Pulmonary artery endothelial cell (primary cell): ENCODE measurements at regions not wholly inside any gene's neighbourhood (a gene's known extent, or its start where the extent isn't known, plus 50 kb on each side); places are given as distances from the start of the nearest gene placed in this dataset.
"Not testable (repeated sequence)": the region's sequence is repeated elsewhere in the genome, so short reads cannot be mapped to it uniquely, and the experiment has no call there.

Experiments
- DNase-seq: peaks from one replicate; pipeline ENCODE4 v3.0.0-alpha.2; 2011; ENCODE audit warnings: low read depth, low spot score

DNA sequence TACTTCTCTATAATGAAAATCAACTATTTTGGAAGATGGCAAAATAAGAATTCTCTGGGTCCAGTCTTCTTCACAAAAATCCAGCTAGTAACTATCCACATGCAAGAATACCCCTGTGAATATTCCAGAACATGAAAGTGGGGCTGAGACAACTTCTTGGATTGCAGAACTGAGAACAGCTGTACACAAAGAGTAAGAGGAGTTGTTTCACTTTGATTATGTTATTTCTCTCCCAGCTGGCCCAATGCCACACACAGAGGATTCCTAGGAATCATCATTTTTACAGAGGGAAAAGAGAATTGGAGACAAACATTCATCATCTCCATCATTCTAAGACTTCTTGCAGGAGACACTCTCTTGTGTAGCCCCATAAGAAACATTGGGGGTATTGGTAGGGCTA, 782.2 kb upstream of the LCORL start:
- DNase-seq = no peak

- no peak for DNase-seq
Measured at GRCh38 chr4:18798123-18798522, 776.6 kb upstream of the LCORL start.

DNA sequence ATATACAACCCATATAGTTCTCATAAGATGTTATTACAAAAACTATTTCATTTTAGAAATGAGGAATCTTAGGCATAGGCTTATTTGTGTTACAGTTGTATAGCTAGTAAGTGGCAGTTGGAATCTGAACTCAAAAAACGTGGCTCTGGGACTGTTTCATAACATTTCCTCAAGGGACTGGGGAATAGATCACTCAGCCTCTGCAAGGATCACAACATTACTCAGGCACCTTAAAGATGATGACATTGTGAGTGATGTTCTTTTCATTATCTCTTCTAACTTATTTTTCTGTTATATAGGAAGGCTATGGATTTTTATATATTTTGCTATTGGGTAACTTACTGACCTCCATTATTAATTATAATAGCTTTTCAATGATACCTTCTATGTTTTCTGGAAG, 774.2 kb upstream of the LCORL start:
- no peak for DNase-seq

DNA sequence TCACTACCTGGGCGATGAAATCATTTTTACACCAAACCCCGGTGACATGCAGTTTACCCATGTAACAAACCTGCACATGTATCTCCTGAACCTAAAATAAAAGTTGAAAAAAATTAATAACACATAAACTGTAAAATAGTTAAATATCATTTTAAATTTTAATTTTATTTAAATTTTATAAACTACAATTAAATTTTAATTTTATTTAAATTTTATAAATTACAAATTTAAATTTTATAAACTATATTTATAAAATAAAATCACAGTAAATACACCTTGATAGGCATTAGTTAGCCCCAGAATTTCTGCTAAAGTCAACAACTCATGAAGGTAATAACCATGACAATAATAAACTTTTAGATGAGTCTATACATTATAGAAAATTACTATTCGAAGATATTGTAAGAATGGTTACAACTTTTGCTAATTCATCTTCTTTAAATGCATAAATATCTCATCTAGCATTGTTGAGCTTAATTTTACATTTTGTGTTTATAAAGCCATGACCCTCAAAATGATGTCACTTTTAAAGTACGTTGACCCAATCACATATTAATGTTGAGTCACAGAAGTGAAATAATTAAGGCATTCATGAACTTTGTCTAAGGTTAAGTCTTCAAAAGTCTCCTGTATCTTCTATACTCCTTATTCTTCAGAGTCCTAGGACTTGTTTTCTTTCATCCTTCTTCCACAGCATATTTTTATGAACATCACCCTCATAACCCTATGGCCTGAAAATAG, 755.8 kb upstream of the LCORL start:
- DNase-seq = no peak

DNA sequence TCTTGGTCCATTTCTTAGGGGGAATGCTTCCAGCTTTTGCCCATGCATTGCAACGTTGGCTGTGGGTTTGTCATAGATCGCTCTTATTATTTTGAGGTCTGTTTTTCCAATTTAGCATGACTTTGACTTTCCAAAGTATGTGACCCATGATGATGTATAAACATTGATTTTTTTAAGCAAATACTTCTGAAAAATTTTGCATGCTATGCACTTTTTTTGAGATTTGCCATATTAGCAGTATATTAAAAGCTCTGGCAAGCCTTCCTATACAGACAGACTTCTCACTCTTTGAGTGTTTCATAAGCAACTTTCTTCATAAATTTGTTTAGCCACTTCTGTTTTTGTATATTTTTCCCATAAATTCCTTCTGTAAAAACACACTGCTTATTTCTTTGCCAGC, 746.4 kb upstream of the LCORL start:
- no peak for DNase-seq

DNA sequence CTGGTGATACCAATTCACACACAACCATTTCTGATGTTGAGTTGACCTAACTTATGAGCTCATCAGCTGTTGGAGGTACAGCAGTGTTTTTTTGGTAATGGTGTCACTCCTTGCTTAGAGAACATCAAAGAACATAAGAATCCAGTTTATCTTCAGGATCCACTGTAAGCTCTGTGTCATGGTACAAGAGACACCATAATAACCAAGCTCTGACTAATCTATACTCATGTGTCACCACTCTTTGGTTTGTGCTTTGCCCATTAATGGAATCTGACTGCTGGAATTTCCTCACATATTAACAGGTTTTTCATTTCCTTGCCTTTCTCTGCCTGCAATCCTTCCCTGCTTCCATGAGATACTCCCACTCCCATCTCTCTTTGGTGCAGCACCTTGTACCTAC, 735.1 kb upstream of the LCORL start:
- no peak for DNase-seq

GRCh38 chr4:18754180-18754579, 732.6 kb upstream of the LCORL start:
- no peak for DNase-seq

DNA sequence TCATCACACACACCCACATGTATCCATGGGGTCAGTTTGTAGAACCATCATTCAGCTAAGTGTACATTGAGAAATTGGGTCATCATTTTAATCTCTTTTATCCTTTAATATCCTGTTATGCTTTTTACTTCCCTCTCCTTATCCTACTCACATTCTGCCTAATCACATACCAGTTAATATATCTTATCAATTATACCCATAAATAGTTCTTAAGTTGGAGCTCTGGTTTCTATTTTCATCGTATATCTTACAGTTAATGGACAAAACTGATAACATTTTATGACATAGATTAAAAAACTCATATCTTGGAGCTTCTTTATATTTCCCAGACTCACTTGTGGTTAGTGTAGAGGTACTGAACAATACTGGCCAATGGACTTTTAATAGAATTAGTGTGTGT, 729.5 kb upstream of the LCORL start:
- no peak for DNase-seq

DNA sequence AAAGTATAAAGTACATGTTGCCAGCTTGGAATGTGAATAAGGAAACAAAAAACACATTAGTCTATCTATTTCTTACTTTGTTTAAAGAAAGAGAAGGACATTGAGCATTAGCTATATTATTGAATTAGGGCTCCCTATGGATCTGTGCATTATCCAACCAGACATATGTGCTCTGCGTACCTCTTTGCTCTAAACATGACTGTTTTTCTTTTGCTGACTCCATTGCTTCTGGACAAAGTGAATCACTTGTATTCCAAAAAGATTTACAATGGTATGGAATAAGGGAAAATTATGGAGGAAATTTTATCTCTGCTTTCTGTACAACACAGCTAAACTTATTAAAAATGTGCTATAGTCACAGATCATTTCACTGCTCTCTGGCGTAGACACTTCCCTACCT, 727.8 kb upstream of the LCORL start:
- no peak for DNase-seq

GRCh38 chr4:18736551-18736950, 715.0 kb upstream of the LCORL start:
- DNase-seq = no peak

GRCh38 chr4:18735740-18736268, 714.2 kb upstream of the LCORL start:
- DNase-seq = no peak

DNA sequence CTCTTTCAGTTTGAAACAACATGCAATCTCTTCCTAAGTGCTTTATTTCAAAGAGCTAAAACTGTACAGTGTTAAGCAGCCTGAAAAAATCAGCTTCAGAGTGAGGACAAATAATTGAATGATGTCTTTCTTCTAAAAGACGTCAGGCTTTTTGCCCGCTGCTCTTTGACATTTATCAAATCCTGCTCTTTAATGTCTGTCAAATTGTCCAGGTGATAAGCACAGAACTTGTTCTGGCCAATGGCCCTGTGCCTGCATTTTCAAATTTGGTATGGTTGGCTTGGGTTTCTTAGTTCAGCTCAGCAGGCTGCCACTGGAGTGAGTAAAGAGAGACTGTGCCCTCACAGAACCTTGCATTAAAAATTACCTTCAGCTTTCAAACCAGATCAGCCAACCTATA, 712.9 kb upstream of the LCORL start:
- DNase-seq = no peak

GRCh38 chr4:18733961-18734360, 712.4 kb upstream of the LCORL start:
- DNase-seq = no peak

DNA sequence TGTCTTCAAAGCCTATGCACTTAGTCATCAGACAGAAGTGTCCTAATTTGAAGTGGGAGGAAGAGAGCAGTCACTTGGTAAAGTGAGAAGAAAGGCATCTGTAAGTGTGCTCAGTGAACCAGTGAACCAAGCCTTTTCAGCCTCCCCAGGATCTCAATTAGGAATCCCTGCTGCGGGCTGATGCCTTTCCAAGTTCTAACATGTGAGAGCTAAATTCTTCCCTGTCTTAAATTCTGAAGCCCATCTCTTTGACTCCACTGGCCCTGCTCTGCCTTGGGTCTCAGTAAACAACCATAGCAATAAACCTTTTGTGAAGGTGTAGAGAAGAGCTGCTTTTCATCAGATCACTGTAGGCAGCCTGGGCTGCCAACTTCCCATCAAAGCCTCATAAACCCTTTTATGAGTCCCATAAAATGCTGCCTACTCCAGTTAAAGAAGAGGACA, 701.2 kb upstream of the LCORL start:
- no peak for DNase-seq

DNA sequence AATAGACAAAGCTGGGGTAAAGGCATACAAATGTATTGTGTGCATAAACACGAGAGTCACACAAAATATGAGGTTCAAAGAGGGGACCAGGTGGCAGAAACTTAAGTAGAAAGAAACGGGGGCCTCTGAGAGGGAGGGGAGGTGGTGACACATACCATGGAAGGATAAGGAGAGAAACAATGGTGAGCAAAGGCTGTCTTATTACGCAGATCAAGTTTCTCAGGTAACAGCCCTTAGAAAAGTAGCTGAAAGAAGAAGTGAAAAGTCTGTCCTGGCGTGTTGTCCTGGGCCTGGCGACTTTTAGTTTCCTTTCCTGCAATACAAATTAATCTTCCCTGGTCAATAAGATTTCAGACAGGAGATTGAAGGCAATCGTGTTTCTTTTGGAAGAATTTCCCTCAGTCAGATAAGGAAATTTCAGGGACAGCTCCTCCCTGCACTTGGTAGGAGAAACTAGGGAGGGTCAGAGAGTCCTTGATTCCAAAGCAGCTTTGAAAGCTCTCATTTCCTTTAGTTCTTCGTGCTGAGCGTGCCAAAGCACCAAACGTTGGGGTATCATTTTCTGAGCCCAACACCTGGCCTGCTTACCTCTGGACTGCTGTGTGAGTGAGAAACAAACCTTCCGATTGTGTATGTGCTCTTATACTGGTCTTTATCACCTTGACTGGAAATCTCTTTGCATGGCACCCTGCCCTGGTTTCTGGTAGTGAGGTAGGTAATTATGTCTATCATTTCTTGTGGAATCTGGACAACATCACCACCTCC, 676.7 kb upstream of the LCORL start:
- DNase-seq = no peak

- no peak for DNase-seq
Measured at GRCh38 chr4:18695733-18696527, 674.4 kb upstream of the LCORL start.

DNA sequence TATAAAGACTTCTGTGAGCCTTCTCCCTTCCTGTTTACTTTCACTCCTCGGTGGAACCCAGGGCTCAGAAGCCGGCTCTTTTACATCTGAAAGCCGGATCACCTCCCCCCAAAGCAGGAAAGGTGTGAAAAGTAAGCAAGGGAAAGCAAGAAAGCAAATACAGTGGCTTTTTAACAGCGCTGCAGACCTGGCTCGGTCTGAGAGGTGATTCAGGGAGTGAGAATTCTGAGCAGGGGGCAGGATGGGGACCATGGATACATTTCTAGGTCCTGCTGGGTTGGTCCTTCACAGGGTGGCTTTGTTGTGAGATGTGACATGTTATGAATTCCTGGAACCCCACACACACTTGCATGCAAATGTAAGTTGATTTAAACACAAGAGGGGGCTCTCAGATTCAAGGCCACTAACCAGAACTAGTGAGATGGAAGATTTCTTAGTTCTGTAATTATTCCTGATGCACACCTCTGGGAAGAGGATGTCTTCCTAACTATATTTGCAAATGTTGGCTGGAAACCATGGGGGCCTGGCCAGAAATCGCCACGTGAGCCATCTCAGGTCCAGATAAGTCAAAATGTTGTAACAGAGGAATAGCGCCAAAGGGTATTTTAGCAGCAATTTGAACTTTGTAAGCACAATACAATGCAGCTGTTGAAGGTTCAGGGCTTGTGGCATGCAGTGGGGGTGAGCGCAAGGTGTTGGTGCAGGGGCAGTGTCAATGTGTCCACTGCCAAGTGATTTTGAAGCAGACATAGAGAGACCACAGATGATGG, 670.1 kb upstream of the LCORL start:
- no peak for DNase-seq

- DNase-seq = no peak
Measured at GRCh38 chr4:18690291-18690955, 668.9 kb upstream of the LCORL start.

DNA sequence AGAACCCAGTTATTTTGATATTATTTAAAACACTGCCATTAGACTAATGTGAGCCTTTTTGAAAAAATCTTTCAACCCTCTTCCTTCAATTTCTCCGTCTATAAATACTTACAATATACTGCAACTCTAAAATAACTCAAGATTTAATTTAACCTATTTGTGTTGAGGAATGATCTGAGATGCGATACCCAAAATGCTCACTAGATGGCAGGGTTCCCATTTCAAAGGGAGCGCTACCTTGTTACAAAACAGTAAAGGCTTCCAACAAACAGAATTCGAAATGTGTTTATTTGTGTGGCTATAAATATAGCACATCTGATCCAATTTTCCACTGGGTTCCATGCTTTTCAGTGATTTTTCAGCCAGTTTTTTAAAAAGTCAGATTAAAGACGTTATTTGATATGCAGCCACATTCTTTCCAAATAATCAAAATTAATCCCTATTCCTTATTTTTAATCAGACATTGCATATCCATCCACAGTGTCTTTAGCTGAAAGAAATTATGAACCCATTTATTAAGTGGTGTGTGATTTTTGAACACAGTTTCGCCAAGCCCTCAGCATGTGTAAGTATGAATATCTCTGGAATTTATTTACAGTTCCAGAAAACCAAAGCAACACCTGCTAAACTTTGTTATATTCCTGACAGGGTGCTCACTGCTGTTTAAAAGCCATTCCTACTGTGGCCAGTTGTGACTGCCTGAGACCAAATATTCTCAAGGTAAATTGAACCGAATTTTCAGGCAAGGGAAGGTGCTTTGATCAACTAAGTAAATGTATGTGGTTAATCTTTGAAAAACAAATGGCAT, 668.0 kb upstream of the LCORL start:
- no peak for DNase-seq

- not testable (repeated sequence) for DNase-seq
Measured at GRCh38 chr4:18688351-18688750, 666.8 kb upstream of the LCORL start.
